SU-DHL-6 (cell line): ENCODE measurements at regions not wholly inside any gene's neighbourhood (a gene's known extent, or its start where the extent isn't known, plus 50 kb on each side); places are given as distances from the start of the nearest gene placed in this dataset.
"Not testable (repeated sequence)": the region's sequence is repeated elsewhere in the genome, so short reads cannot be mapped to it uniquely, and the experiment has no call there.

Source experiments
- CTCF ChIP-seq: fragments of 200-600 bp; sonication (generic); IDR thresholded peaks from one replicate; pipeline ENCODE4 v1.5.1; 2017; ENCODE audit warnings: antibody characterized with exemption, mild to moderate bottlenecking, low read length, moderate library complexity; ENCODE audit not compliant: insufficient read depth, poor library complexity, severe bottlenecking
- EZH2phosphoT487 ChIP-seq: fragments of 200-600 bp; sonication (generic), shearing (Covaris generic); conservative IDR thresholded peaks from 2 replicates; pipeline ENCODE4 v1.6.1; 2018; ENCODE audit warnings: mild to moderate bottlenecking, antibody characterized with exemption, low read length, moderate library complexity, mixed read lengths

GRCh38 chr20:52302051-52302450 is 110.5 kb upstream of the ZFP64 start:
- not testable (repeated sequence) for TF ChIP-seq CTCF, EZH2phosphoT487
